Adrenal gland (tissue), 9 donors: ENCODE measurements at regions not wholly inside any gene's neighbourhood (a gene's known extent, or its start where the extent isn't known, plus 50 kb on each side); places are given as distances from the start of the nearest gene placed in this dataset.

ENCODE experiments used
- DNase-seq, 7 donors: peaks; one replicate each; pipeline ENCODE4 v3.0.0-alpha.2; 2019 to 2020
- H3K27ac ChIP-seq, 5 donors: fragments of 200-600 bp; sonication (generic) in 4 of 5; 1 replicate in 3 of 5; 2 replicates in 2 of 5; pipeline versions ENCODE4 v1.5.1 to v1.8.0; 2016 to 2020; ENCODE audit warnings: mild to moderate bottlenecking in 1 of 5
- H3K27me3 ChIP-seq: fragments of 200-600 bp; 2 replicates; pipeline ENCODE4 v1.8.0; 2021
- H3K36me3 ChIP-seq, 2 donors: fragments of 200-600 bp; replicated peaks in 1 of 2; 1 replicate in 1 of 2; 2 replicates in 1 of 2; pipeline versions ENCODE4 v1.5.1 to v1.8.0; 2018 to 2022
- H3K4me1 ChIP-seq, 2 donors: fragments of 200-600 bp; replicated peaks in 1 of 2; 1 replicate in 1 of 2; 2 replicates in 1 of 2; pipeline versions ENCODE4 v1.5.1 to v1.8.0; 2018 to 2021
- H3K4me3 ChIP-seq, 4 donors: fragments of 200-600 bp; sonication (generic) in 3 of 4; one replicate each; pipeline ENCODE4 v1.5.1; 2016 to 2018
- H3K9me3 ChIP-seq, 3 donors: fragments of 200-600 bp; sonication (generic) in 1 of 3; replicated peaks in 1 of 3; 1 replicate in 2 of 3; 2 replicates in 1 of 3; pipeline versions ENCODE4 v1.5.1 to v1.8.0; 2016 to 2021
- POLR2A ChIP-seq, 2 donors: fragments of 450-650 bp; IDR thresholded peaks; one replicate each; pipeline ENCODE4 v1.6.1; 2017; ENCODE audit warnings: antibody characterized with exemption in 2 of 2, mild to moderate bottlenecking in 2 of 2, moderate library complexity in 1 of 2
- WGBS, 4 donors: extraction: QIAGEN DNeasy Blood & Tissue Kit in 2 of 4; methylation state at CpG; one replicate each; pipeline versions ENCODE4 v1.1.5 to v1.1.7; 2013 to 2017; 5-methylcytosine and 5-hydroxymethylcytosine counted together
- intact Hi-C, 2 donors: fragments of 100-400 bp; cut with DNase I; formaldehyde crosslinking; loops; one replicate each; pipeline versions ENCODE4 v1.14.1 to v1.15.0; 2022 to 2023
- TF ChIP-seq, protein P1 (sequence below), 6 experiments: fragments of 450-650 bp in 4 of 6; fragments of 200-600 bp in 2 of 6; sonication (generic) in 1 of 6; IDR thresholded peaks; 1 replicate in 5 of 6; 2 replicates in 1 of 6; pipeline versions ENCODE4 v1.5.1 to v1.8.0; 2016 to 2021; ENCODE audit warnings: antibody characterized with exemption in 6 of 6, mild to moderate bottlenecking in 2 of 6, moderate library complexity in 1 of 6
- donor health status: healthy with polysubstance abuse.
- donor health status: Bipolar disorder and iron deficiency.
- donor health status: DM: yes; HTN: yes; CAD: no.
- donor health status: DM: no; HTN: no; CAD: no.
- donor health status: DM: no; HTN: no; CAD: no.

DNA sequence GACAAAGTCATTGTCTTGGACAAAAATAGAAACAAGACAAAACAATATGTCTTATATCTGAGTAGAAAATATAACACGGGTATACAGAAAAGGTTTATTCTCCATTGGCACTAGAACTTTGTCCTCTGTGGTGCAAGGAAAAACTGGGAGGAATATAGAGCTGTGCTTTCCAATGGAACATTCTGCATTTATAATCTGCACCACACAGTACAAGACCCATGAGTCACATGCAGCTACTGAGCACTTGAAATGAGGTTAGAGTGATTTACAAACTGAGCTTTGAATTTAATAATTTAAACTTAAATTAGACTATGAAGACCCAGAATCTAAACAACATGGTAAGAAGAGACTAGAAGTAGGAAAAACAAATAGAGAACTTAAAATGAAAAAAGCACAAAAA, 86.1 kb downstream of the RAP2A start:
- H3K4me1 ChIP-seq = no peaks in the 10 kb centered on the region
- intact Hi-C loops = no loop called here
- DNase-seq = no peak
- no peaks in the 10 kb centered on the region for H3K9me3 ChIP-seq
- WGBS, 4 donors = 27 to 55% (median 41%) methylated on average over 1 of the region's 1 CpG
- H3K4me3 ChIP-seq = no peak overlapping the region
- H3K27ac ChIP-seq = no peak overlapping the region
- H3K27me3 ChIP-seq = no peaks in the 10 kb centered on the region
- H3K36me3 ChIP-seq = no peaks in the 10 kb centered on the region
- TF ChIP-seq, protein P1, sequence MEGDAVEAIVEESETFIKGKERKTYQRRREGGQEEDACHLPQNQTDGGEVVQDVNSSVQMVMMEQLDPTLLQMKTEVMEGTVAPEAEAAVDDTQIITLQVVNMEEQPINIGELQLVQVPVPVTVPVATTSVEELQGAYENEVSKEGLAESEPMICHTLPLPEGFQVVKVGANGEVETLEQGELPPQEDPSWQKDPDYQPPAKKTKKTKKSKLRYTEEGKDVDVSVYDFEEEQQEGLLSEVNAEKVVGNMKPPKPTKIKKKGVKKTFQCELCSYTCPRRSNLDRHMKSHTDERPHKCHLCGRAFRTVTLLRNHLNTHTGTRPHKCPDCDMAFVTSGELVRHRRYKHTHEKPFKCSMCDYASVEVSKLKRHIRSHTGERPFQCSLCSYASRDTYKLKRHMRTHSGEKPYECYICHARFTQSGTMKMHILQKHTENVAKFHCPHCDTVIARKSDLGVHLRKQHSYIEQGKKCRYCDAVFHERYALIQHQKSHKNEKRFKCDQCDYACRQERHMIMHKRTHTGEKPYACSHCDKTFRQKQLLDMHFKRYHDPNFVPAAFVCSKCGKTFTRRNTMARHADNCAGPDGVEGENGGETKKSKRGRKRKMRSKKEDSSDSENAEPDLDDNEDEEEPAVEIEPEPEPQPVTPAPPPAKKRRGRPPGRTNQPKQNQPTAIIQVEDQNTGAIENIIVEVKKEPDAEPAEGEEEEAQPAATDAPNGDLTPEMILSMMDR (IDR thresholded peaks at IDR 0.05) = no peak
- no peak for TF ChIP-seq POLR2A (IDR thresholded peaks at IDR 0.05)

- WGBS, 4 donors = 64 to 78% (median 68%) methylated on average over 2 of the region's 2 CpGs
- no peaks in the 10 kb centered on the region for H3K36me3 ChIP-seq
- no peaks in the 10 kb centered on the region for H3K4me1 ChIP-seq
- no peaks in the 10 kb centered on the region for H3K27me3 ChIP-seq
- no peak overlapping the region for H3K4me3 ChIP-seq
- H3K9me3 ChIP-seq = no peaks in the 10 kb centered on the region
- no peak for DNase-seq
- intact Hi-C loops = no loop called here
- no peak for TF ChIP-seq POLR2A (IDR thresholded peaks at IDR 0.05)
- TF ChIP-seq, protein P1 (IDR thresholded peaks at IDR 0.05) = no peak
- H3K27ac ChIP-seq = no peak overlapping the region
Measured at GRCh38 chr13:97520866-97521265, 86.9 kb downstream of the RAP2A start.

DNA sequence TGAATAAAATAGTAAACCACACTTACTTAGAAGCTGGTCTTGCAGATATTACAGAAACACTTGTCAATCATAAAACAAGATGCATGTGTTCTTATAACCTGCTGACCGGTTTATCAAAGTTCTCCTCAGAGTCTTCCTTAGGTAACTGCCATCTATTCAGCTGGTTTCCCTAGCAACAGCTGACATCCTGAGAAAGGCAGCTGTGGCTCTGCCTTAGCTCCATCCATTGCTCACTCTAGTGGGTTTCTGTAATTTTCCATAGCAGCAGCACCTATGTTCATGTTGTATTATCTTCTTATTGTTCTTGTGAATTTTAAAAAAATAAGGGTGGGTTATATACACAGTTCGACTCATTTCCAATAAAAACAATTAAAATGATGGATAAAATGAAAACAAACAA, 87.8 kb downstream of the RAP2A start:
- no peaks in the 10 kb centered on the region for H3K36me3 ChIP-seq
- no peaks in the 10 kb centered on the region for H3K9me3 ChIP-seq
- no peak overlapping the region for H3K27ac ChIP-seq
- H3K4me3 ChIP-seq = no peak overlapping the region
- H3K27me3 ChIP-seq = no peaks in the 10 kb centered on the region
- no peak for TF ChIP-seq POLR2A (IDR thresholded peaks at IDR 0.05)
- no peaks in the 10 kb centered on the region for H3K4me1 ChIP-seq
- no peak for DNase-seq
- WGBS, 4 donors = 76 to 87% (median 83%) methylated on average over 2 of the region's 2 CpGs
- intact Hi-C loops = no loop called here

GRCh38 chr13:97522243-97522642, 88.3 kb downstream of the RAP2A start:
- TF ChIP-seq, protein P1 (IDR thresholded peaks at IDR 0.05) = no peak
- TF ChIP-seq POLR2A (IDR thresholded peaks at IDR 0.05) = no peak
- no peak for DNase-seq

GRCh38 chr13:97526556-97526955, 92.6 kb downstream of the RAP2A start:
- no peak for DNase-seq
- TF ChIP-seq POLR2A (IDR thresholded peaks at IDR 0.05) = no peak
- Histone ChIP-seq H3K36me3 (no peaks in the 10 kb centered on the region), H3K27me3 (no peaks in the 10 kb centered on the region), H3K4me1 (no peaks in the 10 kb centered on the region), H3K9me3 (no peaks in the 10 kb centered on the region), H3K4me3 (no peak overlapping the region), H3K27ac (no peak overlapping the region)
- intact Hi-C loops = no loop called here
- 83 to 96% (median 88%) methylated on average over 2 of the region's 2 CpGs for WGBS, 4 donors

More at GRCh38 chr13:97522243-97522642, 88.3 kb downstream of the RAP2A start:
- Histone ChIP-seq H3K9me3 (no peaks in the 10 kb centered on the region), H3K4me3 (no peak overlapping the region), H3K4me1 (no peaks in the 10 kb centered on the region), H3K27ac (no peak overlapping the region), H3K27me3 (no peaks in the 10 kb centered on the region), H3K36me3 (no peaks in the 10 kb centered on the region)
- intact Hi-C loops = no loop called here
- 80 to 88% (median 85%) methylated on average over 2 of the region's 2 CpGs for WGBS, 4 donors
